Esophagus squamous epithelium (tissue), 5 donors: ENCODE measurements at regions not wholly inside any gene's neighbourhood (a gene's known extent, or its start where the extent isn't known, plus 50 kb on each side); places are given as distances from the start of the nearest gene placed in this dataset.
A peak's percentile ranks its signal among the peaks of the same experiment; 100 is the strongest.

Experiments used
- DNase-seq: peaks from one replicate; lab custom pipeline; 2025; lab: John Stamatoyannopoulos, UW
- H3K27ac ChIP-seq, 4 donors: fragments of 200-600 bp; sonication (generic); one replicate each; pipeline ENCODE4 v1.5.1; 2016 to 2019; ENCODE audit warnings: mild to moderate bottlenecking in 1 of 4
- H3K27me3 ChIP-seq, 4 donors: fragments of 200-600 bp; sonication (generic); 1 replicate in 3 of 4; 2 replicates in 1 of 4; pipeline versions ENCODE4 v1.5.1 to v1.6.0; 2017 to 2021; ENCODE audit warnings: antibody characterized with exemption in 1 of 4
- H3K36me3 ChIP-seq, 3 donors: fragments of 200-600 bp; sonication (generic); one replicate each; pipeline ENCODE4 v1.5.1; 2016 to 2019
- H3K4me1 ChIP-seq, 3 donors: fragments of 200-600 bp; sonication (generic); one replicate each; pipeline ENCODE4 v1.5.1; 2017 to 2019
- H3K4me3 ChIP-seq, 4 donors: fragments of 200-600 bp; sonication (generic); 1 replicate in 3 of 4; 2 replicates in 1 of 4; pipeline ENCODE4 v1.5.1; 2016 to 2019; ENCODE audit warnings: mild to moderate bottlenecking in 2 of 4, moderate library complexity in 1 of 4
- H3K9me3 ChIP-seq, 3 donors: fragments of 200-600 bp; sonication (generic); one replicate each; pipeline ENCODE4 v1.5.1; 2016 to 2019
- POLR2A ChIP-seq, 4 donors: fragments of 450-650 bp; IDR thresholded peaks; one replicate each; pipeline ENCODE4 v1.6.1; 2017; ENCODE audit warnings: antibody characterized with exemption in 4 of 4, mild to moderate bottlenecking in 4 of 4, moderate library complexity in 3 of 4
- WGBS, 2 donors: methylation state at CpG; one replicate each; pipeline ENCODE4 v1.1.5; 2018; 5-methylcytosine and 5-hydroxymethylcytosine counted together
- intact Hi-C: fragments of 100-400 bp; cut with DNase I; formaldehyde crosslinking; loops from one replicate; pipeline ENCODE4 v1.15.0; 2022
- TF ChIP-seq, protein P1 (sequence below), 6 experiments: fragments of 450-650 bp in 4 of 6; fragments of 200-600 bp in 2 of 6; sonication (generic) in 2 of 6; IDR thresholded peaks; one replicate each; pipeline ENCODE4 v1.5.1; 2016 to 2019; ENCODE audit warnings: antibody characterized with exemption in 6 of 6, mild to moderate bottlenecking in 4 of 6, moderate library complexity in 4 of 6
- donor health status: DM: yes; HTN: yes; CAD: no.

DNA sequence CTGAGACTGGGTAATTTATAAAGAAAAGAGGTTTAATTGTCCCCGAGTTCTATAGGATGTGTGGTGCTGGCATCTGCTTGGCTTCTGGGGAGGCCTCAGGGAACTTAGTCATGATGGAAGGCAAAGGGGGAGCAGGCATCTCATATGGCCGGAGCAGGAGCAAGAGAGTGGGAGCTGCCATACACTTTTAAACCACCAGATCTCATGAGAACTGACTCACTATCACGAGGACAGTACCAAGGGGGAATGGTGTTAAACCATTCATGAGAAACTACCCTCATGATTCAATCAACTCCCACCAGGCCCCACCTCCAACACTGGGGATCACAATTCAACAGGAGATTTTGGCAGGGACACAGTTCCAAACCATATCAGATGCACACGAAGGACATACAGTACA lies 199.9 kb upstream of the DPP6 start:
- Histone ChIP-seq H3K4me3 (no peak overlapping the region), H3K27ac (no peak overlapping the region), H3K4me1 (no peaks in the 10 kb centered on the region), H3K9me3 (peaks cover 0 to 9% (median 0%) of the 10 kb centered on the region in 3 donors), H3K27me3 (no peaks in the 10 kb centered on the region), H3K36me3 (no peaks in the 10 kb centered on the region)
- 63 to 68% methylated on average over 4 of the region's 4 CpGs for WGBS, 2 donors
- intact Hi-C loops = no loop called here
- TF ChIP-seq, protein P1, sequence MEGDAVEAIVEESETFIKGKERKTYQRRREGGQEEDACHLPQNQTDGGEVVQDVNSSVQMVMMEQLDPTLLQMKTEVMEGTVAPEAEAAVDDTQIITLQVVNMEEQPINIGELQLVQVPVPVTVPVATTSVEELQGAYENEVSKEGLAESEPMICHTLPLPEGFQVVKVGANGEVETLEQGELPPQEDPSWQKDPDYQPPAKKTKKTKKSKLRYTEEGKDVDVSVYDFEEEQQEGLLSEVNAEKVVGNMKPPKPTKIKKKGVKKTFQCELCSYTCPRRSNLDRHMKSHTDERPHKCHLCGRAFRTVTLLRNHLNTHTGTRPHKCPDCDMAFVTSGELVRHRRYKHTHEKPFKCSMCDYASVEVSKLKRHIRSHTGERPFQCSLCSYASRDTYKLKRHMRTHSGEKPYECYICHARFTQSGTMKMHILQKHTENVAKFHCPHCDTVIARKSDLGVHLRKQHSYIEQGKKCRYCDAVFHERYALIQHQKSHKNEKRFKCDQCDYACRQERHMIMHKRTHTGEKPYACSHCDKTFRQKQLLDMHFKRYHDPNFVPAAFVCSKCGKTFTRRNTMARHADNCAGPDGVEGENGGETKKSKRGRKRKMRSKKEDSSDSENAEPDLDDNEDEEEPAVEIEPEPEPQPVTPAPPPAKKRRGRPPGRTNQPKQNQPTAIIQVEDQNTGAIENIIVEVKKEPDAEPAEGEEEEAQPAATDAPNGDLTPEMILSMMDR (IDR thresholded peaks at IDR 0.05) = no peak
- no peak for TF ChIP-seq POLR2A (IDR thresholded peaks at IDR 0.05)
- no peak for DNase-seq

DNA sequence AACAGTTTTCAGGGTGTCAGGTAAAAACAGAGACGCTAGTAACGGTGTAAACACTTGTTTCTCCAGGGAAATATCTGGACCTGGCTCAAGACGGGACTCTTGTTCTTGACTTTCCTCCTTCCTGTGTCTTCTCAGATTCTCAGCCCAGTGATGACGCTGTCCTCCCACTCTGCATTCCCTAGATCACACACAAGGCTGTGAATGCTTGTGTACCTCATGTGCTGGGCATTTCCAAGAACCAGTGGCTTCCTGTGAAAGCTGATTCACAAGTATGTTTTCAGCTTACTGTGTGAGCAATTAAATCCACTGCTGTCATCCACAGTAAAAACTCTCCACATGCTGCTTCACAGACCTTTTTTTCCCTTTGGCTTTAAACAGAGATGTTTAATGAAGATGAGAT lies 193.8 kb upstream of the DPP6 start:
- DNase-seq = no peak

DNA sequence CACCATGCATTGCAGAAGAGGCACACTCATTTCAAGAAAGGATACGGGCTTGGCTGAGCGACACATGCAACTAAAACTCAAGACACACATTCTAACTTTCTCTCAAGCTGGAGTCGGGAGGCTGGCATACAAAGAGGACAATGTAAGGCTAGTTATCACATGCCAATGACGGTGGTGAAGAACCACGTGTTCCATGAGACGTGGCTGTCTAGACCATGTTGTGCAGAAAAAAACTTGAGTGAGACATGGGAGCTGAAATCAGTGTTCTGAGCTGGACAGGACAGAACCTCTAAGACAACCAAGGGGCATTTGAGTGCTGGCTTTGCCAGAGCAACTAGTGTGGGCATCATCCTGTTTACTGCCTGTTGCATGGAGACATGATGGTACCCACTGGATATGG lies 193.0 kb upstream of the DPP6 start:
- H3K27ac ChIP-seq = no peak overlapping the region
- H3K27me3 ChIP-seq = no peaks in the 10 kb centered on the region
- intact Hi-C loops = no loop called here
- no peak for DNase-seq
- WGBS, 2 donors = 85 to 91% methylated on average over 6 of the region's 6 CpGs
- peaks cover 0 to 12% (median 0%) of the 10 kb centered on the region in 3 donors for H3K9me3 ChIP-seq
- no peak overlapping the region for H3K4me3 ChIP-seq
- no peak for TF ChIP-seq POLR2A (IDR thresholded peaks at IDR 0.05)
- TF ChIP-seq, protein P1 (IDR thresholded peaks at IDR 0.05) = no peak
- H3K4me1 ChIP-seq = no peaks in the 10 kb centered on the region
- H3K36me3 ChIP-seq = no peaks in the 10 kb centered on the region

More for the DNA sequence above, 193.8 kb upstream of the DPP6 start:
- TF ChIP-seq, protein P1 (IDR thresholded peaks at IDR 0.05) = no peak
- TF ChIP-seq POLR2A (IDR thresholded peaks at IDR 0.05) = no peak
- Histone ChIP-seq H3K9me3 (peaks cover 0 to 6% (median 0%) of the 10 kb centered on the region in 3 donors), H3K36me3 (no peaks in the 10 kb centered on the region), H3K4me3 (no peak overlapping the region), H3K27me3 (no peaks in the 10 kb centered on the region), H3K27ac (no peak overlapping the region), H3K4me1 (no peaks in the 10 kb centered on the region)
- intact Hi-C loops = no loop called here
- 51 to 54% methylated on average over 4 of the region's 4 CpGs for WGBS, 2 donors

DNA sequence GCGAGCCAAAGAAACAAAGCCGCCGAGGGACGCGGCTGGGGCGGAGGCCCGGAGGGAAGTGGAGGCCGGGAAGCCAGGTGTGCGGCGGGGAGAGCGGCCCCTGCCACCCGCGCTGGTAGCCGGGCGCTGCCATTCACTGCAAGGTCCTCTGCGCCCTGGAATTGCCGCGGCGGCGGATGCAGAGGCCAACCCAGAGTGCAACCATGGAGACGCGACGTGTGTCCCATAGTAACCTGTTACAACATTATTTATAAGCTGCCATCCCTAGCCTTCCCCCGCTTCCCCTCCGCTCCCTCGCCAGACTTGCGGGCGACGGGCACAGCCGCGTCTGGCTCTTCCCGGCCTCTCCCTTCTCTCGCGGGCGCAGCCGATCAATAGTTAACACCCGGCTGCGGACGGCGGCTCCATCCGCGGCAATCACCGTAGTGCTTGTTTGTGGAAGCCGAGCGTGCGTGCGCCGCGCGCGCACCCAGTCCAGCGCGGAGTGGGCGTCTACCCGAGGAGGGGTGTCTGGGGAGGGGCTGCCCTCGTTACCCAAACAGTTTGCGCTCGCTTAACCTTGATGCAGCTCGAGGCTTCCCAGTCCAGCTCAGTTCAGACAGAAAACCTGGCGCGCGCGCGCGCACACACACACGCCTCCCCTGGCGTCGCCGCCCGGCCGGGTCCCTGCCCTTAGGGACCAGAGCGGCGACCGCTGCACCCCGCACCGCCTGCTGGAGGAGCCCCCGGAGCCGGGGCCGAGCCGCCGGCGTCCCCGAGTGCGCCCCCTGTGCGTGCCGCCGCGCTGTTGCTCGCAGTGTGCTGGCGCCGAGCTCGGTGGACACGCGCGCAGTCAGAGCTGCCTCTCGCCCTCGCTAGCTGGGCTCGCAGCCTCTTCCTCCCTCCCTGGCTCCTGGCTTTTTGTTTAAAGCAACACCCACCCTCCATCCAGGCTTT lies 165.4 kb upstream of the DPP6 start:
- Histone ChIP-seq H3K27me3 (peaks cover 0 to 54% (median 4%) of the 10 kb centered on the region in 4 donors), H3K4me3 (peak overlapping the region in 2 of 4 donors; percentile 18 to 49)

More for the DNA sequence above, 165.4 kb upstream of the DPP6 start:
- no peak for TF ChIP-seq POLR2A (IDR thresholded peaks at IDR 0.05)
- TF ChIP-seq, protein P1 (IDR thresholded peaks at IDR 0.05) = no peak
- Histone ChIP-seq H3K27ac (no peak overlapping the region), H3K9me3 (no peaks in the 10 kb centered on the region), H3K36me3 (no peaks in the 10 kb centered on the region), H3K4me1 (peaks cover 0 to 21% (median 0%) of the 10 kb centered on the region in 3 donors)
- intact Hi-C loops = no loop called here
- WGBS, 2 donors = 3 to 25% methylated on average over 29 to 31 of the region's 98 CpGs
- DNase-seq = no peak
